GM12874 (cell line): ENCODE measurements at regions not wholly inside any gene's neighbourhood (a gene's known extent, or its start where the extent isn't known, plus 50 kb on each side); places are given as distances from the start of the nearest gene placed in this dataset.

Source experiments
- TF ChIP-seq, protein P1 (sequence below): IDR thresholded peaks from 2 replicates; pipeline ENCODE4 v1.5.1; 2011; ENCODE audit warnings: low read depth, mild to moderate bottlenecking, control low read depth, low read length, moderate library complexity; ENCODE audit not compliant: insufficient read depth

DNA sequence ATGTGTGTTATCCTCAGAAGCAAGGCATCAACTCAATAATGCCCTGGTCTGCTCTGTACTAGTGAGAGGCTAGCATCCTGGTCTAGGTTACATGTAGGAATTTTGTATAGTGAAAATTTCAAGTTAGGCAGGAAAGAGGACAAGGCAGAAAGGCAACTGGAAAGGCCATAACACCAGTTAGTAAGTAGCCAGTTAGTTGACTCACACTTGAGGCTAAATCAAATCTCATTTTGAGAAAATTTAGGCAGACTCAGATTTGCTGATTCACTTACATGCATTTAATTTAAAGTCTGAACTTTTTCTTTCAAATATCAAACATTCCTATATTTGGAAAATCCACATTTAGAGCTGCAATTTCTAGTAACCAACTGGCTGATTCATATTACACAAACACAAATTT, 184.5 kb upstream of the TCF21 start:
- TF ChIP-seq, protein P1, sequence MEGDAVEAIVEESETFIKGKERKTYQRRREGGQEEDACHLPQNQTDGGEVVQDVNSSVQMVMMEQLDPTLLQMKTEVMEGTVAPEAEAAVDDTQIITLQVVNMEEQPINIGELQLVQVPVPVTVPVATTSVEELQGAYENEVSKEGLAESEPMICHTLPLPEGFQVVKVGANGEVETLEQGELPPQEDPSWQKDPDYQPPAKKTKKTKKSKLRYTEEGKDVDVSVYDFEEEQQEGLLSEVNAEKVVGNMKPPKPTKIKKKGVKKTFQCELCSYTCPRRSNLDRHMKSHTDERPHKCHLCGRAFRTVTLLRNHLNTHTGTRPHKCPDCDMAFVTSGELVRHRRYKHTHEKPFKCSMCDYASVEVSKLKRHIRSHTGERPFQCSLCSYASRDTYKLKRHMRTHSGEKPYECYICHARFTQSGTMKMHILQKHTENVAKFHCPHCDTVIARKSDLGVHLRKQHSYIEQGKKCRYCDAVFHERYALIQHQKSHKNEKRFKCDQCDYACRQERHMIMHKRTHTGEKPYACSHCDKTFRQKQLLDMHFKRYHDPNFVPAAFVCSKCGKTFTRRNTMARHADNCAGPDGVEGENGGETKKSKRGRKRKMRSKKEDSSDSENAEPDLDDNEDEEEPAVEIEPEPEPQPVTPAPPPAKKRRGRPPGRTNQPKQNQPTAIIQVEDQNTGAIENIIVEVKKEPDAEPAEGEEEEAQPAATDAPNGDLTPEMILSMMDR = no peak

DNA sequence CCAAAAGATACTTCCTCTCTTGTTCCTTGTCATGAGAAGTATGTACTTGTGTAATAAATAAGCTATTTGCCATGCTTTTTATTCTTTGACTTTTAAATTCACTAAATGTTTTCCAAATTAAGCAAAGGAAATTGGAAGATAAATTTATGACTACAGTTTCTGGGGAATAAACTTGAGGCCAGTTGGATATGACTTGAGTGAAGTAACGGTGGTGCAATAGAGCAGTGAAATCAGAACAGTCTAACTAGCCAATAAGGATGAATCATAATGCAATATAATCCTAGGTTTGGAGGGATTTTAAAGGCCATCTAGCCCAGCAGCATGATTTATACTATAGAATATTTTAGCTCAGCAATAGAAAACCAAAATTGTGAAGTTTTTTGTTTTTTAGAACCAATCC, 183.8 kb upstream of the TCF21 start:
- TF ChIP-seq, protein P1 = no peak

DNA sequence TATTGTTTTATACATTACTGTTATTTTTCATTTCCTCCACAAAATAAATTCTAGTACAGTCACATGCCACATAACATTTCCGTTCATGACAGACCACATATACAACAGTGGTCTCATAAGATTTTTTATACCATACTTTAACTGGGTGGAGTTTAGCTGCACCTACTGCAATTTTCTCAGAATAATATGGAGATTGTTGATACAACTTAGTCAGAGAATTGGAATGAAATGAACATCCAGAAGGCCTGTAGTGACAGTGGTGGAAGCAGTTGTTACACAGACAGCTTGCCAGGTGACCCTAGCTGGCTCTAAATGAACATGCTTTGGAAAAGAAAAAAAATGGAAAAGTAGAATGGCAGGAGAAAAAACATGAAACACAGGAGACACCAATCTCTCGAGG, 183.2 kb upstream of the TCF21 start:
- TF ChIP-seq, protein P1 = no peak

DNA sequence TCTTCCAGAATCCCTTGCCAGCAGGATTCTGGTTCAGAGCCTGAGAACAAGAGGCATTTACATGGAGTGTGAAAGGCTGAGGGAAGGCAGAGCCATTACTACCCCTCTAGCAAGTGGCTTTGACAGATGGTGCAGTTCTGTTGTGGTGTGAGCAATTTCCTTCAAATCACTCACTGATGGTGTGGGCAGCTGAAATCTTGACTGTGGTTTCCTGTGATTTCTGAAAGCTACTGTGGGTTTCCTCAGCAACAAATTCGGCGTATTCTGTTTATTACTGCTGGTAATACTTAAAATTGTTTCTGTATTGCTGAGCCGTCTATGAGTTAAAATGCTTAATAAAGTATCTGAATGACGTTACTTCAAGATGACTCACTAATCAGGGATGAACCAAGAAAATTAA, 181.5 kb upstream of the TCF21 start:
- TF ChIP-seq, protein P1 = no peak

DNA sequence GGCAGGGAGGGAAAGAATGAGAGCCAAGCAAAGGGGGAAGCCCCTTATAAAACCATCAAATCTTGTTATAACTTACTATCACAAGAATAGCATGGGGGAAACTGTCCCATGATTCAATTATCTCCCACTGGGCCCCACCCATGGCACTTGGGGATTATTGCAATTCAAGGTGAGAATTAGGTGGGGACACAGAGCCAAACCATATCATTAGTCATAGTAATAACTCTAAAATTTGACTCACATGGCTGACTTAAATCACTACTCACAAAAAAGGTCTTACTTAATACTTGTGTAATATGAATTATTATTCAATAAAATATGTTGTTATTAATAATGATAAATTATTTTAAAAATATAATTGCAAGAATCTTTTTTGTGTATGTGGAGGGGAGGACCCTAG, 178.1 kb upstream of the TCF21 start:
- TF ChIP-seq, protein P1 = no peak

DNA sequence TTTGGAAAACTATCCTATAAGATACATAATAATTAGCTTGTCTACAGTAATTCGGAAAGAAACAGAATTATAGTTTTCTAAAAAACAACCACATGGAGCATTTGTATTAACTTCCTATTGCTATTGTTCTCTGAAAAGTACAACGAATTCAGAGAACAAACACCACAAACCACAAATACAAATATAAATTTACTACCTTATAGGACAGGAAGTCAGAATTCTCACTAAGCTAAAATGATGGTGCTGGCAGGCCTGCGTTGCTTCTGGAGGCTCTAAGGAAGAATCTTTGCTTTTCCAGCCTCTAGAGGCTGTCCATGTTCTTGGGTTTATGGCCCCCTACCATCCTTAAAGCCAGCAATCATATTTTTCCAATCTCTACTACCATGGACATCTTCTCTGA, 173.6 kb upstream of the TCF21 start:
- TF ChIP-seq, protein P1 = no peak

DNA sequence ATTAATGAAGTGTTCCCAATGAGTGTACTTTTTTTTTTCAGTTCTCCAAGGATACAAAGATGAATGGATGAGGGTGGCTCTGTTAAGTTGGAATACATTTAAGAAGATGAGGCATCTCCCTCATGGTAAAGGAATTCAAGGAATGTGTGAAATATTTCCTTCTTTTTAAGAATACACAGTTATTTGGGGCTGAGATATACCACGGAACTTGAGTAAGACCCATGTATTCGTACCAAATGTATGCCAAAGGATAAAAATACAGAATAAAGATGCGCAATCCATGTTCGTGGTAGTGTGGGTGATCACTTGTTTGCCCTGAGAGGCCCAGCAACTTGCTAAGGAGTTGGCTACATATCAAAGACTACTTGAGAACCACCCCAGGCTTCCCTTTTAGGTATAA, 164.2 kb upstream of the TCF21 start:
- TF ChIP-seq, protein P1 = no peak

DNA sequence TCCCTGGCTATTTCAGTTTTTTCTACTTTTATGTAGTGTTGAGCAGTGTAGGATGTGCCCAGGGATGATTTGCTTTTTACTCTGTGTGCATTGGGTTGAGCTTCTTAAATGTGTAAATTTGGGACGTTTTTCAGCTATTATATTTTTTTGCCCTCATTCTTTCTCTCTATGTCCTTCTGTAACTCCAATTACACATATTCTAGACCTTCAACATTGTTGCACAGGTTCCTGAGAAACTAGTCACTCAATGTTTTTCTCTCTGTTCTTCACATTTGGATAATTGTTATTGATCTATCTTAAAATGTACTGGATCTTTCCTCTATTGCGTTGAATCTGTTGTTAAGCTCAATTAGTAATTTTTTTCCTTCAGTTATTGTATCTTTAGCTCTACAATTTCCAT, 162.7 kb upstream of the TCF21 start:
- TF ChIP-seq, protein P1 = no peak
